ENCODE measurements at regions not wholly inside any gene's neighbourhood (a gene's known extent, or its start where the extent isn't known, plus 50 kb on each side); places are given as distances from the start of the nearest gene placed in this dataset.

DNA sequence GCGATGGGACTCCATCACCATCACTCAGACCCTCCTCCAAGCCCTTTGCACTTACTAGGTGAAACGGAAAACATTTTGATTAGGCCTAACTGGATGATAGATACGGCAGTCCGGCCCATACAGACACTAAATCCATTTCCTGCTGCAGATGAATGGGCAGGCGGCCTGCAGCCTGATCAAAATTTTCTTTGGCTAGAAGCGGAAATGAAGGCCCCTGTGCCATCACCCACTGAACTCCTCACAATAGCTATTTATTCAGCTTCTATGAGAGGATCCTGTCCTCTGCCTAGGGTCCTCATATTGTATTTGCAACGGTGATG is 200.5 kb downstream of the OMA1 start:
- Mint-ChIP-seq H3K27ac (no peak overlapping the region), H3K36me3 (ENCODE audit: low read depth) (no peaks in the 10 kb centered on the region), H3K9me3 (peaks cover under 1% of the 10 kb centered on the region), H3K4me1 (ENCODE audit: low read depth) (no peaks in the 10 kb centered on the region), H3K4me3 (no peak overlapping the region), H3K27me3 (no peaks in the 10 kb centered on the region)

DNA sequence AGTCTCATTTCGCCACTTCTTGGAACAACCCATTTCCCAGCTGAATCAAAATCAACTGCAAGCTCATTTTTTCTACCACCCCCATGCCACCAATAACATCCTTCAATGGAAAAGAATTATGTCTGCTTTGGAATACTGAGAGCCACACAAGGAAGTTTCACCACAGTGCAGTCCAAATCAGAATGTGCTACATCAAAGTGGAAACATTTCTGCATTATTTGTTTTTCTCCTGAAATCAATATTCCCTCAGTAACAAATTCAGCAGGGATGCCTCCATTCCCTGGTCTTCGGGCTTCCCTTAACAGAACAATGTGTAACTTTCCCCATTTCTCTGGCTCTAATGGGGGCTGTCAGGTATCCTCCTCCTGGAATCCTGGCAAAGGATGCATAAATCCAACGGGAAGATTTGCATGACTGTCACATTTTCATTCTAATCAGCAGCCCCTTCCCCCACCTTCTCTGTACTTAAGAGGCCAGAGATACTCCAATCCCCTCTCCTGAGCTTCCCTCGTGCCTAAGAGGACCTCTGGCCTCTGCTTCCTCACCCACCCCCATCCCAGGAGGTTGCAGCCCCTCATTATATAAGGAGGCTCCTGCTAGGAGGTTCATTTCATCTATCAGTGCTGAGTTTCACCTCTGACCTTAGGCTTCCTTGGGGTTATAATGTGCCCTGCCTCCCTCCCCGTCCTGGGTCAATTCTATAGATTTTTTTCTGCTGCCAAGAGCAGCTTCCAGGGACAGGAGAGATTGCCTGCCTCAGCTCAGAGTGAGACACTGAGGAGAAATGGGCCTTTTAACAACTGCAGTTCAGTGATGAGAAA is 201.1 kb downstream of the OMA1 start:
- Mint-ChIP-seq H3K36me3 (ENCODE audit: low read depth) (no peaks in the 10 kb centered on the region), H3K9me3 (no peaks in the 10 kb centered on the region), H3K27me3 (no peaks in the 10 kb centered on the region), H3K27ac (no peak overlapping the region), H3K4me1 (ENCODE audit: low read depth) (no peaks in the 10 kb centered on the region), H3K4me3 (no peak overlapping the region)

DNA sequence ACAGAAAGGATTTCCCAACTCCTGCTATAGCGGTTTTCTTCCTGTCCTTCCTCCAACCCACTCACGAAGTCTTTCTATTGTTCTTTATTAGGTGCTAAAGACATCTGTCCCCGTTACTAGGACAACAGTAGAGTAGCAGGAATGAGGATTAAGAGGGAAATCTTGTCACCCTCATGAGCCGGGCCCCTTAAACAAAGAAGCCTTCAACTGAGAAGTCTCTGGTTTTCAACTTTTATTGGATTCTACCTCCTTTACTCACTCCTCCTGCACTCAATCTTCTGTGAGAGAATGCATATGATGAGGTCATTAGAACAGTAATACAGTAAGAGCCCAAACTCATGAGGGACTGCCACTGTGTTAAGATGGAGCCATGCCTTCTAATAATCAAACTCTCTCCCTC is 206.3 kb downstream of the OMA1 start:
- H3K27me3 Mint-ChIP-seq, result no peaks in the 10 kb centered on the region
- no peaks in the 10 kb centered on the region for H3K9me3 Mint-ChIP-seq
- H3K27ac Mint-ChIP-seq, result no peak overlapping the region
- H3K4me1 Mint-ChIP-seq (ENCODE audit: low read depth), result no peaks in the 10 kb centered on the region
- H3K36me3 Mint-ChIP-seq (ENCODE audit: low read depth), result no peaks in the 10 kb centered on the region
- H3K4me3 Mint-ChIP-seq, result no peak overlapping the region

- Mint-ChIP-seq H3K27ac (no peak overlapping the region), H3K27me3 (no peaks in the 10 kb centered on the region), H3K4me3 (no peak overlapping the region), H3K9me3 (no peaks in the 10 kb centered on the region), H3K36me3 (ENCODE audit: low read depth) (no peaks in the 10 kb centered on the region), H3K4me1 (ENCODE audit: low read depth) (no peaks in the 10 kb centered on the region)
These were observed 208.4 kb downstream of the OMA1 start for GRCh38 chr1:58338081-58338480.

GRCh38 chr1:58333511-58333910 is 213.0 kb downstream of the OMA1 start:
- H3K36me3 Mint-ChIP-seq (ENCODE audit: low read depth), result no peaks in the 10 kb centered on the region

GRCh38 chr1:58331156-58331555 is 215.4 kb downstream of the OMA1 start:
- H3K27me3 Mint-ChIP-seq, result no peaks in the 10 kb centered on the region
- no peaks in the 10 kb centered on the region for H3K9me3 Mint-ChIP-seq
- H3K4me3 Mint-ChIP-seq, result no peak overlapping the region
- no peaks in the 10 kb centered on the region for H3K4me1 Mint-ChIP-seq (ENCODE audit: low read depth)
- H3K36me3 Mint-ChIP-seq (ENCODE audit: low read depth), result no peaks in the 10 kb centered on the region
- no peak overlapping the region for H3K27ac Mint-ChIP-seq

More at GRCh38 chr1:58333511-58333910, 213.0 kb downstream of the OMA1 start:
- H3K9me3 Mint-ChIP-seq, result no peaks in the 10 kb centered on the region
- no peak overlapping the region for H3K4me3 Mint-ChIP-seq
- H3K4me1 Mint-ChIP-seq (ENCODE audit: low read depth), result no peaks in the 10 kb centered on the region
- no peak overlapping the region for H3K27ac Mint-ChIP-seq
- H3K27me3 Mint-ChIP-seq, result no peaks in the 10 kb centered on the region

GRCh38 chr1:58325866-58326265 is 220.7 kb downstream of the OMA1 start:
- H3K4me1 Mint-ChIP-seq (ENCODE audit: low read depth), result peaks cover 11% of the 10 kb centered on the region
- H3K27ac Mint-ChIP-seq, result no peak overlapping the region
- no peaks in the 10 kb centered on the region for H3K27me3 Mint-ChIP-seq

GRCh38 chr1:58324558-58324957 is 222.0 kb downstream of the OMA1 start:
- Mint-ChIP-seq H3K27ac (peak overlapping the region; percentile 11), H3K9me3 (peaks cover 8% of the 10 kb centered on the region), H3K4me1 (ENCODE audit: low read depth) (peaks cover 11% of the 10 kb centered on the region), H3K27me3 (no peaks in the 10 kb centered on the region), H3K36me3 (ENCODE audit: low read depth) (peaks cover 3% of the 10 kb centered on the region), H3K4me3 (no peak overlapping the region)

More at GRCh38 chr1:58325866-58326265, 220.7 kb downstream of the OMA1 start:
- Mint-ChIP-seq H3K36me3 (ENCODE audit: low read depth) (peaks cover 3% of the 10 kb centered on the region), H3K9me3 (peaks cover 8% of the 10 kb centered on the region), H3K4me3 (no peak overlapping the region)

- Mint-ChIP-seq H3K27me3 (no peaks in the 10 kb centered on the region), H3K4me1 (ENCODE audit: low read depth) (no peaks in the 10 kb centered on the region), H3K36me3 (ENCODE audit: low read depth) (peaks cover 3% of the 10 kb centered on the region), H3K27ac (no peak overlapping the region), H3K9me3 (peaks cover 7% of the 10 kb centered on the region), H3K4me3 (no peak overlapping the region)
These were observed 228.1 kb downstream of the OMA1 start for GRCh38 chr1:58318157-58319005.

GRCh38 chr1:58317694-58318093 is 228.8 kb downstream of the OMA1 start:
- no peak overlapping the region for H3K4me3 Mint-ChIP-seq
- H3K9me3 Mint-ChIP-seq, result peaks cover 4% of the 10 kb centered on the region
- no peaks in the 10 kb centered on the region for H3K4me1 Mint-ChIP-seq (ENCODE audit: low read depth)
- no peaks in the 10 kb centered on the region for H3K27me3 Mint-ChIP-seq
- H3K27ac Mint-ChIP-seq, result no peak overlapping the region
- H3K36me3 Mint-ChIP-seq (ENCODE audit: low read depth), result peaks cover 3% of the 10 kb centered on the region

GRCh38 chr1:58317086-58317485 is 229.4 kb downstream of the OMA1 start:
- Mint-ChIP-seq H3K4me3 (no peak overlapping the region), H3K9me3 (peaks cover 4% of the 10 kb centered on the region), H3K27me3 (no peaks in the 10 kb centered on the region), H3K36me3 (ENCODE audit: low read depth) (peaks cover 3% of the 10 kb centered on the region), H3K4me1 (ENCODE audit: low read depth) (no peaks in the 10 kb centered on the region), H3K27ac (no peak overlapping the region)

GRCh38 chr1:58316141-58316540 is 230.4 kb downstream of the OMA1 start:
- Mint-ChIP-seq H3K27me3 (no peaks in the 10 kb centered on the region), H3K4me3 (no peak overlapping the region), H3K36me3 (ENCODE audit: low read depth) (peaks cover 2% of the 10 kb centered on the region), H3K4me1 (ENCODE audit: low read depth) (no peaks in the 10 kb centered on the region), H3K27ac (no peak overlapping the region), H3K9me3 (peaks cover 3% of the 10 kb centered on the region)

DNA sequence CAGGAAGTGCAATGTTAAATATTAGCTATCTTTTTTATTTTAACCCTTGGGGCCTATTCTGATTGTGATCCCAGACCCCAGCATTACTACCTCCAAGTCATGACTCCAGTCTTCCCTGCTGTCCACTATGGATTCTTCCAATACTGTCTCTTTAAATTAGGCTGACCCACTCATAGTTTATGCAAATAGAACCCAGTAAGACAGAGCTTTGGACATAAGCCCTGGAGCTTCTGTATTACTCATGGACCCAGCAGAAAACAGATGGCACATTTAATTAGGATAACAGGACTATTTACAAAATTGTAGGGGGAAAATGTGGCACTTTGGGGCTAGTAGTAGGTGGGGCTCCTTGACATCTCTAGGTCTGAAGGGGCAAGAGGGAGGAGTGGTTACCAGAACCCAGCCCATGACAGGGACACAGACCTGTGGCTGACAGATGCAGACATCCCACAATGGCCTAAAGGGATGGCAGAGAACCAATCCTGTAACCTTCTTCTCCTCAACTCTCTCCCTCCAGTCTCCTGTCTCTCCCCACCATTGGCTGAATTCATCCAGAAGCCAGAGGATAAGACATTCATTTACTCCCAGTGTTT is 233.5 kb downstream of the OMA1 start:
- peaks cover 4% of the 10 kb centered on the region for H3K27me3 Mint-ChIP-seq
- no peaks in the 10 kb centered on the region for H3K4me1 Mint-ChIP-seq (ENCODE audit: low read depth)
- no peaks in the 10 kb centered on the region for H3K36me3 Mint-ChIP-seq (ENCODE audit: low read depth)
- H3K9me3 Mint-ChIP-seq, result no peaks in the 10 kb centered on the region
- no peak overlapping the region for H3K27ac Mint-ChIP-seq
- H3K4me3 Mint-ChIP-seq, result no peak overlapping the region

DNA sequence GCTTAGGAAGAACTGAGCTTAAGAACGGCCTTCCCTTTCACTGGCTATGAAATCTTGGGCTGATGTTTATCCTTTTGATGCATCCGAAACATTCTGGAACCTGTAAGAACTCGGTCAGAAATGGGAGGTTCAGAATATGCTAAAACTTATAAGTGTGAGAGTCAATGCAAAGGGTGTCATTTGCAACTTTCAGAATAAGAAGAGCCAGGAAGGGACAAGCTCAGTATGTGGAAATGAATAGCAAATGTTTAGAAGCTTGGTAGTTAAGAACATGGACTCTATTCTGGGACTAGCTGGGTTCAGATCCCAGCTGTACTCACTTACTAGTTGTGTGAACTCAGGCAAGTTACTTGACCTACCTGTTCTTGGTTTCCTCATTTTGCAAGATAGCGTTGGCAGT is 234.1 kb downstream of the OMA1 start:
- Mint-ChIP-seq H3K27ac (no peak overlapping the region), H3K9me3 (no peaks in the 10 kb centered on the region), H3K27me3 (peaks cover 4% of the 10 kb centered on the region), H3K4me1 (ENCODE audit: low read depth) (no peaks in the 10 kb centered on the region), H3K36me3 (ENCODE audit: low read depth) (no peaks in the 10 kb centered on the region), H3K4me3 (no peak overlapping the region)

- Mint-ChIP-seq H3K36me3 (ENCODE audit: low read depth) (no peaks in the 10 kb centered on the region), H3K27me3 (peaks cover 4% of the 10 kb centered on the region), H3K4me1 (ENCODE audit: low read depth) (no peaks in the 10 kb centered on the region), H3K27ac (no peak overlapping the region), H3K9me3 (no peaks in the 10 kb centered on the region), H3K4me3 (no peak overlapping the region)
These were observed 235.6 kb downstream of the OMA1 start for GRCh38 chr1:58310881-58311280.
